CD4-positive, alpha-beta T cell treated with Interleukin-6 for 4 hours (primary cell): ENCODE measurements at regions not wholly inside any gene's neighbourhood (a gene's known extent, or its start where the extent isn't known, plus 50 kb on each side); places are given as distances from the start of the nearest gene placed in this dataset.
"Not testable (repeated sequence)": the region's sequence is repeated elsewhere in the genome, so short reads cannot be mapped to it uniquely, and the experiment has no call there.

Experiments
- DNase-seq: peaks from one replicate; pipeline ENCODE4 v3.0.0-alpha.2; 2020; ENCODE audit warnings: mixed read lengths

DNA sequence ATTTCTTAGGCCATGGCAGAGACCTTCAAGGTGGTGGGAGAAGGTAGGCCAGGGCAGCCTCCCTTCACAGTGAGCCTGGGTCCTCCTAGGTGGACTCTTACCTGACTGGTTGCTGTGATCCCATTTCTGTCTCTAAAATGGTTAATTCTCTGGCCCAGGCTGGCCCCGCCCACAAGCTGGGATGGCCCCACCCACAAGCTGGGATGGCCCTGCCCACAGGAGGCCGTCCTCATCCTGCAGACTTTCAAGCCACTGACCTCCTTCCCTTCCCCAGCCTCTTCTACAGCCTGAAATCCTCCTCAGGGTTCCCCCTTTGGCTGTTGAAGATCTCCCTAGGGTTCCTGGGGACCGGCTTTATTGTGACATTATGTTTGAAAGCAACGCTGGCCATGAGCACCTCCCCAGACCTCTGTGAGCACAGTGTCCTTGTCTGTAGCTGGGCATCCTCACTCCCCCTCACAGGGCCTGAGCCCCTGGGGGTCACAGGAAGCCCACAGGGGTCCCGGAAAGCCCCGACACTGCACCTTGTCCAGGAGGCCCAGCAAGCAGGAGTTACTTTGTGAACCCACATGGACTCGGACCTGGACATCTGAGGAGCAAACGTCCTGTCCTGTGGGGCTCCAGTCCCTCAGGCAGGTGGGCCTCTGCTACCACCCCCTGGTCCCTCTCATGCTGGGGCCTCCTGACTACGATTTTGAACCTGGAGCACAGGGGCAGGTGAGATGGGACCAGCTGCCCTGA, 621.7 kb downstream of the MATN1 start:
- no peak for DNase-seq

DNA sequence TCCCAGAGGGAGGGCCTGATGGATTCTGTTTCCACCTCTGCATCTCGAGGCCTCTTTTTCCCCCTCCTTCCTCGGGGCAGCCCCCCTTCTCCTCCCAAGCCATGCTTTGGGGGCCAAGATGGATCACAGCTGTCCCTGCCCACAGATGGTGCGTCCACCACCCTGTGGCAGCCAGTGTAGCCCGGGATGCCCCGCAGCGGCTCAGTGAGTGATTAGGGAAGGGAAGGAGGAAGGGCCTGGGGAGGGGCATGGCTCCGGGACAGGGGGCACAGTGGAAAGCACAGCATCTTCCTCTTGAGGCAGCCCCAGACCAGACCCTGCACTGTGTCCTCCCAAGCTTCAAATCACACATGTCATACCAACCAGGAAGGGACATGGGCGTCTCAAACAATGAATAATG, 622.4 kb downstream of the MATN1 start:
- no peak for DNase-seq

DNA sequence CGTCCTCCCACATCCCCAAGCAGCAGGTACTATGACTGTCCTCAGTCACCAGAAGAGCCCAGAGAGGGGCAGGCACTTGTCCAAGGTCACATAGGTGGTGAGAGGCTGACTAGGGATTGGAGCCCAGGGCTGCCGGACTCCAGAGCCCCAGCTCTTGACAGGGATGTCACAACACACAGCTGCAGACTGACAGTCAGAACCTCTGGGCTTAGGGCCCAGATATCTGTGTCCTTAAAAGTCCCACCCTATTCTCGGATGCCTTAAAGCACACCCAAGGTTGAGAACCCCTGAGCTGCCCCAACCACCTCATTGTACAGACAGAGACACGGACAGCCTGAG, 622.9 kb downstream of the MATN1 start:
- DNase-seq = no peak

DNA sequence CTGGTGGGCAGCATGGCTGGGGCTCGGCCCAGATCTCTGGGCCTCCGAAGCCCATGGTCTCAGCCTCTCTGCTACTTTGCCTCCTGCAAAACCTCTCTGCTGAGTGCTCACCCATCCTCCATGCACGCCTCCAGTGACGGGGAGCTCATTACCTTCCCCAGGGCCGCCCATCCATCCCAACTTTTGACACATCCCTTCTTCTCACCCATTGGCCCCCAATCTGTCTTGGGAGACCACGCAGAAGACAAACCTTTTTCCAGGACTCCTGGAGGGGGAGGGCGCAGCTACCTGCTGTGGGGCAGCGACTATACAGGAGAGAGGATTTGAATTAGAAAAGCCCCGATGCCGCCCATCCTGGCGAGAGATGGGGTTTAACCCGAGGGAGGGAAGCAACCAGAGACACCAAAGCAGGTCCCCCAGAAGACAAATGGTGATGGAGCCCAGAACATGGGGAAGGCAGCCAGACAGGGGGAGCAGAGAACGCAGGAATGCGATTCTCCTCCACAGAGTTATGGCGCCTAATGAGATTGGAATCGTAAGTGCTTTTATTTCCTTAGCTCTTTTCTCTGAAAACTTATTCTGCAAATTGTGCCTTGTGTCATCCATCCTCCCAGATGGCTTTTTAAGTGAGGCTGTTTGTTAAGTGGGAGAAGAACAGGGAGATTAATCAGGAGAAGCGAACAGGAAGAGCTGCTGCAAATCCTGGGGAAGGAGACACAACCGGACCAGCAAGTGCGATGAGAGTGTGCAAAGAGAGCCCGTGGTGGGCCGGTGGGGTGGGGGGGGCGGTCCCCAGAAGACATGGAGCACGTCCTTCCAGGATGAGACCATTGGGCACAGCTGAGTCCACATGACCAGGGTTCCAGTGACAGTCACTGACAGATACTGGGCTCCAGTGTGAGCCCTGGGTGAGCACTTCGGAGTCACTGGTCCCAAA, 623.5 kb downstream of the MATN1 start:
- no peak for DNase-seq

DNA sequence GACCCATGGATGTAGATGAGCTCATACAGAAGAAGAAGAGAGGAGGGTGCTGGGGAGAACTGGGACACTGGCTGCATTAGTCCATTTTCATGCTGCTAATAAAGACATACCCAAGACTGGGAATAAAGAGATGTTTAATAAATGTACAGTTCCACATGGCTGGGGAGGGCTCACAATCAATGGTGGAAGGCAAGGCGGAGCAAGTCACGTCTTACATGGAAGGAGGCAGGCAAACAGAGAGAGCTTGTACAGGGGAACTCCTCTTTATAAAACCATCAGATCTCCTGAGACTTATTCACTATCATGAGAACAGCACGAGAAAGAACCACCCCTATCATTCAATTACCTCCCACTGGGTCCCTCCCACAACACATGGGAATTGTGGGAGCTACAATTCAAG, 625.5 kb downstream of the MATN1 start:
- DNase-seq = not testable (repeated sequence)

DNA sequence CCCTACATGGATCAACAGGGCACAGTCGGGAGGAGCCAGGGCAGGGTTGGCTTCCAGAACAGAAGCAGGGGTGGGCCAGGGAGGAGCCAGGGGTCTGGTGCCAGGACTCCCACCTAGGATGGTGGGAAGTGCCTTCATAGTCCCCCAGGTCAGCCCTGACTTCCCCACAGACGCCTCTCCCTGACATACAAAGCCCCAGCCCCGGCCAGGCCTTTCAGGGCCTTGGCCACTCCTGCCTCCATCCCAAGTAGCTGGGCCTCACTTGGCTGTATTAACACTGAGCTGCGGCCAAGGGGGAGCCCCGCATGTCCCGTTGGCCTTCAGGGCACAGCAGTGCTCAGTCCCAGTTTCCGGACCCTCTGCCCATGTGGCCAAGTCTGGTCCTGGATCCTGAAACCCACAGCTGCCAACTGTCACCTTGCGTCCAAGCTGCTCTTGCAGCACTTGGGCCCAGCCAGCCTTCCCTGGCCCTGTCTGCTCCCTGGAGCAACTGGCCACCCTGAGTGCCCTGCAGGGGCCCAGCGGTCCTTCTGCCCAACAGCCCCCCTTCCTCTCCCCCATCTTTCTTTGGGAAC, 627.8 kb downstream of the MATN1 start:
- no peak for DNase-seq

DNA sequence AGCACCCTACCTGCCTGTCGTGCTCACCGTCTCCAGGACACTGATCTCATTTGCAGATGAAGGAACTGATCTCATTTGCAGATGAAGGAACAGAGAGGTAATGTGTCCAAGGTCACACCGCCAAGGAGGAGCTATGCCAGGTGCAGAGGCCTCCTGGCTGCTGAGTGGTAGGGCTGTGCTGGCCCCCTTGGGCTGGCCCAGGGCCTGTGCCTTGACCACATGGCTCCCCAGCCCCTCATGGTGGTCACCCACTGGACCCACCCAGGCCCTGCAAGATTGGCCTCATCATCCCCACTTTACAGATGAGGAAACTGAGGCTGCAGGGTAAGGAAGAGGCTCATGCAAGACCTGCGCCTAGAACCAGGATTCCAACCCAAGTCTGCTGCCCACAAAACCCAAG, 628.3 kb downstream of the MATN1 start:
- no peak for DNase-seq

DNA sequence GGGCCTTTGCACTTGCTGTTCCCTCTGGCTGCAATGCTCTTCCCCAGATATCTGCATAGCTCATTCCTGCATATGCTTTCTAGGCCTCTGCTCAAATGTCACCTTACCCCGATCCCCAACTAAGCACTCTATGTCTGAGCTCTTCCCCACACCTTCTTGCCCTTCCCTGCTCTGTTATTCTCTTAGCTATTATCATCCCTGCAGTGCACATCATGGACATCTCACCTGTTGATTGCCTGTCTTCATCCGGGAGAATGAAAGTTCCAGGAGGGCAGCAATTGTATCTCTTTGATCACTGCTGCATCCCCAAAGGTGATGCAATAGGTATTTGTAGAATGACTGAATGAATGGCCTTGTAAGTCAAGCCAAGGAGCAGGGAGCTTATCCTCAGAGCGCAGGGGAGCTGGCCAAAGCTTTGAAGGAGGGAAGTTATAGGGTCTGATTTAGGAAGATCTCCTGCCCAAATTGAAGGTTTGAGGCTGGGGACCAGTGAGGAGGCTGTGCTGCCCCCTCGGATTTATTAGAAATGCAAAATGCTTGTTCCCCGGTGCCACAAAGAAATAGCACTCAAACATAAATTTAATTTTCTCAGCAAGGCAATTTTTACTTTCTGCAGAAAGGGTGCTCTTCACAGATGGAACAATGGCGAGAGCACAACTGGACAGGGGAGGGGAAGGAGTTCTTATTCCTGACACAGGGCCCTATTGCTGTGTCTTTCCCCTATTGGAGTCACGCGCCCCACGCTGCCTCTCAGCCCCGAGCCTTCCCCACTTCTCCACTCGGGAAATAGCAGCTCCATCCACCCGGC, 631.1 kb downstream of the MATN1 start:
- DNase-seq = no peak

DNA sequence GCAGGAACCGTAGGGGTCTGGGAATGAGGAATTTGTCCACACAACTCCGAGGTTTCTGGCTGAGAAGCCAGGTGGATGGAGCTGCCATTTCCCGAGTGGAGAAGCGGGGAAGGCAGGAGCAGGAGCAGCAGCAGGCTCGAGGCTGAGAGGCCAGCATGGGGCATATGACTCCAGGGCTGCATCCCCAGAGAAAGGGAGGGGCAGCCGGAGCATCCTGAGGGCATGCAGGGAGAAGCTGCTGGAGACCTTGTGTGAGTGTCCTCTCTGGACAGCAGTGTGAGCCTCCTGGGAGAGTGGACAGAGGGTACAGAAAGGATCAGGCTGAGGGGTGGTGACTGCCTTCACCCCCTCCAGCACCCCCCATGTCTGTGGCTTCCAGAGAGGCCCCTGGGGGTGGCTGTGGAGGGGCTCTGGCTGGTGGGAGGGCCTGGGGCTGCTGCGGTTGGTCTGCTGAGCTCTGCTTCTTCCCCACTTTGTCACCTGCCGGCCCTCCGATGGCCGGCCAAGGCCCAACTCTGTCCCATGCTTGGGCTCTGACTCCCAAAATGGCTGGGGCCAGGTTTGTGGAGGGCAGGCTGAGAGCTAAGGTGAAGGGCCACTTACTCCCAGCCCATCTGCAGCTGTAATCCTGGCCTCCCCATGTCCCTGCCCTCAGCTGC, 633.1 kb downstream of the MATN1 start:
- no peak for DNase-seq

DNA sequence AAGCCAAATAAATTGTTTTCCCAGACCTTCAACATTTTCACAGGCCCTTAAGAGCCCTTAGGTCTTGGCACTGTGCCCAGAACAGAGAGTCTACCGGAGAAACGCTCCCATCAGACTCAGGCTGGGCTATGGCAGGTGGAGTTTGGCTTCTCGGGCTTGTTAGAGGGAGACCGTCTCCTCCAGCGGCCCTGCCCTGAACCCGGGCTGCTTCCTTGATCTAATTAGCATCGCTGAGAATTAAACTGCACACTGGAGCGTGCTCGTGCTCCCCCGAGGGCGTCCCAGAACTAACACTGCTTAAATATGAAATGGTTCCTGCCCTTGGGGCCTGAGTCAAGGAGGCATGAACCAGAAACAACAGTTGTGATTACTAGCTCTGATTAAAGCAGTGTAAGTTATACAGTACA, 634.4 kb downstream of the MATN1 start:
- DNase-seq = no peak

DNA sequence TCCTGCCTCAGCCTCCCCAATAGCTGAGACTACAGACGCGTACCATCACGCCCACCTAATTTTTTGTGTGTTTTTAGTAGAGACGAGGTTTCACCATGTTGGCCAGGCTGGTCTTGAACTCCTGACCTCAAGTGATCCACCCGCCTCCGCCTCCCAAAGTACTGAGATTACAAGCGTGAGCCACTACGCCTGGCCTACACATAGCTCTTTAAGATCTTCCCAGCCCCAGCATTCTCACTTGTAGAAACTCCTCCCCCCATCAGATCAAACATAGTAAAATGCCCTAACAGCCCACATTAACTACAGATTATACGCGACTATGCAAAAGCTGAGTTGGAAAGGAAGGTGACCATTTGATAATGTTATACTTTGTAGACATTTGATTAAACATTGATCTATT, 634.8 kb downstream of the MATN1 start:
- no peak for DNase-seq

DNA sequence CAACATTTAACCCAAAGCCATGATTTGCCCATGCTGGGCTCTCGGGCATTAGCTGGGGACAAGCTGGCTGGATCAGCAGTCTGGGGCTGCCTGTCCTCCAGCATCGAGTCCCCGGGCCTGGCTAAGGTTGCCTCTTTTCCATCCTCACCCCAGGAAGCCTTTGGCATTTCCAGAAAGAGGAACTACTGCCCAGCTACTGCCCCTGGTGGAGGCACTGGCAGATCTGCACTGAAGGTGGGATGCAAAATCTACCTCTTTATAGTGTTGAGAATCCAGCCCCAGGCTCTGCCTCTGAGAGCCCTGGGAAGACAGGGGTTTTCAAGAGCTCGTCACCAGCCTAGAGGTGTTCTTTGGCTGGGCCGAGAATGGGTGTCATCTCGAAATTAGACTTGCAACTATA, 635.9 kb downstream of the MATN1 start:
- DNase-seq = no peak

DNA sequence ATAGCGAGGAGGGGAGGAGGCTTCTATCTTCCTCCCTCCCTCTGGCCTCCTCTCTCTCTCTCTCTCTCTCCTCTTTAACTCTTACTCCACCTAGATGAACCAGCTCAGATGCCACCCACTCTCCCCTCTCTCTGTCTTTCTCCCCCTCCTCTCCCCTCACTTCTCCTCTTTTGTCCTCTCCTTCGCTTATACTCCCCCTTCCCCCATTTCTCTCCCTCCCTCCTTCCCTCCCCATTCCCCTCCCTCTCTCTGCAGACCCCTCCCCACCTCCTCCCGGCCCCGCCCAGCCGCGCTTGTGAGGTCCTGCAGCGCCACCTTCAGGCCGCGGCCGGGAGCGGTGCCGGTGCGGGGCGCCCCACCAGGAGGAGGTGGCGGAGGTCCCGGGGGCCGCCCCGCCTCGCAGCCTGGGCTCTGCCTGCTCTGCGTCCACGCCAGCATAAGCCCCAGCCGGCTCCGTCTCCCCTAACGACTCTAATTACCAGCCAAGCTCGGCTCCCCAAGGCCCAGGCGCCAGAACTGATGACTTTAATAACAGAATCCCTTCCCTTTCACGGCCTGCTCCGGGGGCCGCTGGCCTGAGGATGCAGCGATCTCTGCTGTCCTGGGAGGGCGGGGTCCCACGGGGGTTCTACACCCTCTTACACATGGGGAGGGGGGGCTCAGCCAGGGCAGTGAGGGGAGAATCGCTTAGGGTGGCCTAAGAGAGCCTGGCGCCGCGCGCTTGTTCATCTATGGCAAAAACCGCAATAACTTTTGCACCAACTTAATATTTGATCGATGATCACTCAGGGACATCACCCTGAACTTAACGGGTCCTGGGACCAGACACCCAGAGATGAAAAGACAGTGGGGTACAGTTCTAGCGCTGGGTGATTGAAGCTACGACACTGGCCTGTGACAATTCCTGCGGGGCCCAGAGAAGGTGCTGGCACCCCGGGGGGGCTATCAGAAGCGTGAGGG, 637.3 kb downstream of the MATN1 start:
- peak; percentile 13 for DNase-seq

DNA sequence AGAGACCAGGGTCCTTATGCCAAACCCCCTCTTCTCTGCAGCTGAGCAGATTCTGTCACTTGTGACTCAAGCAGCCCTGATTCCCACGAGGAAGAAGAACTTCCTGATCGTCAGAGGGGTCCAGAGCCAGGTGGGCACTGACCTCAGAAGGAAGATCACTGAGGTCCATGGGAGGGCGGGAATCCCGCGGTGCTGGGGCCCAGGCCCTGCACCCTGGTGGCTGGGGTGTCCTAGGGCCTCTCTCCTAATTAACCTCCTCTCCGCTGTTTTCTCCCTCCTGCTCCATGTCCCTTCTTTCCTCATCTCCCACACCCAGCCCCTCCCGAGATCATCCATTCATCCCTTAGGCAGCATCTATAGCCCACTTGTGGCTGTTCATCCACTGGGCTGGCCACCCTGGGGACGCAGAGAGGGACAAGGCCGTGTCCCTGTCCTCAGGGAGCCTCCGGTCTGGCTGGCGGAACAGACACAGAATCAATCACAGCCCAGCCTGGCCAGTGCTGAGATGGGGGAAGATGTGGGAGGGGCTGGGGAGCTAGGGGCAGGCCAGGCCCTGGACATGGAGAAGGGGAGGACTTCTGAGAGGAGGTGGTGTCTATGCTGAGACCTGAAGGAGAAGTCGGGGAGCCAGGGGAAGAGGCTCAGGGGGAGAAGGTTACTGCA, 638.3 kb downstream of the MATN1 start:
- DNase-seq = no peak

DNA sequence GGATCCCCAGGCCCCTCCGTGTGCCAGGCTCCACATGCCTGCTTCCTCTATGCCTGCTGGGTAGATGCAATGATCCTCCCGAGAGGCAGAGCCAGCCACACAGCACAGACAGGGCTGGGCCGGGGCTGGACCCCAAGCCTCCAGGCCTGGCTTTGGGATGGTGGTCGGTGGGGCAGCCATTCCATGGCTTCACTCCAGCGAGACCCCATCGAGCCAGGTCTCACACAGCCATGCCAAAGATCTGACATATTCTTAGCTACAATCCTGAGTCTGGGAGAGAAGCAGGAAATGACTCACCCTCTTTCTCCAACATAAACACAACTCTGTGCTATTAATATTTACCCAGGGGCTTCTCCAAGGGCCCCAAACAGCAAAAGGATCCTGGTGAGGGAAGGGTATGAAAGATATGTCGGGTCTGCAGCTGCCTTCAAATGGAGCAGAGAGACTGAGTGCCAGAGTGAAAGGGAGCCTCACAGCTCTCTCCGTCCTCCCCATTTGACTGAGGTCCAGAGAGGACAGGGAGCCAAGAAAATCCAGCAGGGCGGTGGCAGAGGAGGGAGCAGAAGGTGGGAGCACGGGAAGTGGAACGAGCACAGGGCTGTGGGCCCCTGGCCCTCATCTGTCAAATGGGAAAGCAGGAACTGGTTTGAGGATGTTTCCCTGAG, 639.5 kb downstream of the MATN1 start:
- DNase-seq = no peak

DNA sequence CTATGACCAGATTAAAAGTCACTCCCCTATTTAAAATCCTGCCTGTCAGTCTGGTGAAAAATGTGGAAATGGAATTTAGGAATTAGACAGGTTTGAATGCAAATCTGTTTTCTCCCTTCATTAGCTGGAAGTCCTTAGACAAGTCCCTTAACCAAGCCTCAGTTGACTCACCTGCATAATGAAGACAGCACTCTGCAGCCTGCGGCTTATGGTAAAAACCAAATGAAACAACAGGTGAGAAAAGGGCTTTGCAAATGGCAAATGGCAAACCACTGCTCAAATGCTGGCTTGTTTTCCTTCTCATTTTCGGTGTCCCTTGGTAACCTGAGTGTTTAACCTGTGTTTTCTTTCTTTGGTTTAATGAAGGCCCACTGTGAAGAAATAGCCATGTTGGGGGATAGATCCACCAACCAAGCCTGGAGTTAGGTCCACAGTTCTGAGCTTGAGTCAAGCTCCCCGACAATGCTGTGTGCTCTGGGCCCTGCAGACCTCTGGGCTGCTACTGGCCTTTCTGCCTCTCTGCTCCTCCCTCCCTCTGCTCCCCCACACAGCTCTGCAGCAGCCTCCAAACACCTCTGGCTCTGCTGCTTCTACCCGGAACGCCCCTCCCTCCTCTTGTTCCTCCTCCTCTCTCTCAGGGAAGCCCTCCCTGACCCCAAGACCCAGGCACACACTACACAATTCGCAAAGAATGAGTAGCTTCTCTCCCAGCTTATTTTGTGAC, 641.8 kb downstream of the MATN1 start:
- no peak for DNase-seq

DNA sequence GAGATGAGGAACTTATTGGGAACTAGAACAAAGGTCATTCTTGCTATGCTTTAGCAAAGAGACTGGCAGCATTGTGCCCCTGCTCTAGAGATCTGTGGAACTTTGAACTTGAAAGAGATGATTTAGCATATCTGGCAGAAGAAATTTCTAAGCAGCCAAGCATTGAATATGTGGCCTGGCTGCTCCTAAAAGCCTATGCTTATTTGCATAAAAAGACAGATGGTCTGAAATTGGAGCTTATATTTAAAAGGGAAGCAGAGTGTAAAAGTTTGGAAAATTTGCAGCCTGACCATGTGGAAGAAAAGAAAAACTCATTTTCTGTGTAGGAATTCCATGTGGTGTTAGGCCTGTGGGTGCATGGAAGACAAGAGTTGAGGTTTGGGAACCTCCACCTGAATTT, 647.5 kb downstream of the MATN1 start:
- DNase-seq = not testable (repeated sequence)

DNA sequence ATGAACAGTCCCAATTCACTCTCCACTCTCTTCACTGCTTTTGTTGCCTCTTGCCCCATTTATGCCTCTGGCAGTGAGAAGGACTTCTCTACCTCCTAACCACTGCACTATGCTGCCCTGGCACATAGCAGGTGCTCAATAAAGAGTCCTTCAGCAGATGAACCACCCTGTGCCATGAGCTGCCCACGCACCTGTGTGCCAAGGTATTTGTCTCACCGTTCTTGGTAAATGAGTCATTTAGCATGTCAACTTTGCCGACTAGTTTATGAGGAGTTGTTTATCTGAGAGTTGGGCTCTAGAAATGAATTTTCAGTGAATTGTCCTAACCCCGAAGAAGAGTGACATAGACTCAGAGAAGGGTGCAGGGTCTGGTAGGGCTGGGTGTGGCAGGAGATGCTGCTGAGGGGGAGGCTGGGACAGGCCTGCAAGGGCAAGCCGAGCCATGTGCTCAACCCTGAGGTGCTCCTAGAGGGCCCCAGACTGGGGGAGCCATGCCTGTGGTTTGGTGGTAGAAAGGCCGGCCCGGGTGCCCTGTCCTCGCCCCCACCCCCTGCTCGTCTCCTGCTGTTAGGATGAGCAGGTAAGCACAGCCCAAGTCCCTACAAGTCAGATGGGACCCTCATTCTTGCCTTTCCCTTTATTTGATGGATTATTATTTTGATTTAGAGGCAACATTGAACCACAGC, 654.5 kb downstream of the MATN1 start:
- no peak for DNase-seq

DNA sequence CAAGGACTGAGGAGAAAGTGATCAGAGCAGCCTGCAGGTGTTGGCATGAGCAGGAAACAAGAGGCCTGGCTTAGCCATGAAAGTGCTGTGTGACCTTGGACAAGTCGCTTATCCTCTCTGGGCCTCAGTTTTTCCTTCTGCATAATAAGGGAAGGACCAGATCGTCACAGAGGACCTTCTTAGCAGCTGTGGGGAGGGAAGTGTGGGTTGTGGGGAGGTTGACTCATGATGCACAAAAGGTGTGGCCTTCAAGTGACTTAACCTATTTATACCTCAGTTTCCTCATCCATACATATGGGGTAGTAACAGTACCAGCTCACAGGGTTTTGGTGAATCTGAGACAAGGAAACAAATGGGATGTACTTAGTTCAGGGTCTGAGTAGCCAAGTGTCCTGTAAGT, 658.8 kb downstream of the MATN1 start:
- DNase-seq = no peak
